Kidney epithelial cell (primary cell): ENCODE measurements at regions not wholly inside any gene's neighbourhood (a gene's known extent, or its start where the extent isn't known, plus 50 kb on each side); places are given as distances from the start of the nearest gene placed in this dataset.

Source experiments
- DNase-seq: peaks from one replicate; pipeline ENCODE4 v3.0.0-alpha.2; 2010; ENCODE audit warnings: low read depth
- H3K27me3 ChIP-seq: 2 replicates; pipeline ENCODE4 v1.6.0; 2011; ENCODE audit warnings: low read length; ENCODE audit not compliant: control insufficient read depth, insufficient read depth
- H3K36me3 ChIP-seq: 2 replicates; pipeline ENCODE4 v1.5.1; 2011; ENCODE audit warnings: low read length; ENCODE audit not compliant: control insufficient read depth, insufficient read depth
- H3K4me3 ChIP-seq: 2 replicates; pipeline ENCODE4 v1.5.1; 2011; ENCODE audit warnings: low read depth, mild to moderate bottlenecking, control low read depth, low read length
- TF ChIP-seq, protein P1 (sequence below): IDR thresholded peaks from 2 replicates; pipeline ENCODE4 v1.5.1; 2011; ENCODE audit warnings: mild to moderate bottlenecking, moderate library complexity, low read length, control low read depth, inconsistent platforms; ENCODE audit not compliant: insufficient read depth, poor library complexity, severe bottlenecking

- Histone ChIP-seq H3K36me3 (no peaks in the 10 kb centered on the region), H3K27me3 (no peaks in the 10 kb centered on the region), H3K4me3 (no peak overlapping the region)
- TF ChIP-seq, protein P1, sequence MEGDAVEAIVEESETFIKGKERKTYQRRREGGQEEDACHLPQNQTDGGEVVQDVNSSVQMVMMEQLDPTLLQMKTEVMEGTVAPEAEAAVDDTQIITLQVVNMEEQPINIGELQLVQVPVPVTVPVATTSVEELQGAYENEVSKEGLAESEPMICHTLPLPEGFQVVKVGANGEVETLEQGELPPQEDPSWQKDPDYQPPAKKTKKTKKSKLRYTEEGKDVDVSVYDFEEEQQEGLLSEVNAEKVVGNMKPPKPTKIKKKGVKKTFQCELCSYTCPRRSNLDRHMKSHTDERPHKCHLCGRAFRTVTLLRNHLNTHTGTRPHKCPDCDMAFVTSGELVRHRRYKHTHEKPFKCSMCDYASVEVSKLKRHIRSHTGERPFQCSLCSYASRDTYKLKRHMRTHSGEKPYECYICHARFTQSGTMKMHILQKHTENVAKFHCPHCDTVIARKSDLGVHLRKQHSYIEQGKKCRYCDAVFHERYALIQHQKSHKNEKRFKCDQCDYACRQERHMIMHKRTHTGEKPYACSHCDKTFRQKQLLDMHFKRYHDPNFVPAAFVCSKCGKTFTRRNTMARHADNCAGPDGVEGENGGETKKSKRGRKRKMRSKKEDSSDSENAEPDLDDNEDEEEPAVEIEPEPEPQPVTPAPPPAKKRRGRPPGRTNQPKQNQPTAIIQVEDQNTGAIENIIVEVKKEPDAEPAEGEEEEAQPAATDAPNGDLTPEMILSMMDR = no peak
- DNase-seq = no peak
Observed at GRCh38 chr6:77371748-77372147, 91.5 kb downstream of the HTR1B start.

DNA sequence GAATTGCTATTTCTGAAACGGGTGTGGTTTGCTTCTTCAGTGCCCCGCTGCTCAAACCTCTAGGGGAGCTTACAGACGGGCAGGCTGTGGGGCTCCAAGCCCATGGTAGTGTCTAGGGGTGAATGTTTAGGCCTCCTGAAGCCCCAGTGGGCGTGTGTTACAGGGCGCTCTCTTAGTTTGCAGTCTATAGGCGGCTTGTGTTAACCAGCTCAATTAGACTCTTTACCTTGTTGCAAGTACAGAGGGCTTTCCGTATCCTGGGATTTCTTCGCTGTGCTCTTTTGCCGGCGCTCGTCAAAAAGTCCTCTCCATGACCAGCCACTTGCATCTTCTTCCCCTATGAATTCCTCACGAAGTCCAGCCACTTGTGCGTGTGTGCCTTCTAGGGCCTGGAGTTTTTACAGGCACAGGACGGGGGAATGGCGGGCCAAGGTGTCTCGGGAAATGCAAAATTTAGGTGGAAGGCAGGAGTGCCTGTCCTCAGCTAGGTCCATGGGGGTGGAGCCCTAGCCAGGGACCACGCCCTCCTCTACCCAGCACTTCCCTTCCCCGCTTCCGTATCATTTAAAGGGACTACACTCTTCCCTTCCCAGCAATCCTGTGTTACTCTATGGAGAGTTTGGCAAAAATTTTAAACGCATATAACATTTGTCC is 94.5 kb downstream of the HTR1B start:
- H3K36me3 ChIP-seq = no peaks in the 10 kb centered on the region
- DNase-seq = no peak
- H3K4me3 ChIP-seq = peak overlapping the region; percentile 53
- no peaks in the 10 kb centered on the region for H3K27me3 ChIP-seq
- TF ChIP-seq, protein P1 = no peak

DNA sequence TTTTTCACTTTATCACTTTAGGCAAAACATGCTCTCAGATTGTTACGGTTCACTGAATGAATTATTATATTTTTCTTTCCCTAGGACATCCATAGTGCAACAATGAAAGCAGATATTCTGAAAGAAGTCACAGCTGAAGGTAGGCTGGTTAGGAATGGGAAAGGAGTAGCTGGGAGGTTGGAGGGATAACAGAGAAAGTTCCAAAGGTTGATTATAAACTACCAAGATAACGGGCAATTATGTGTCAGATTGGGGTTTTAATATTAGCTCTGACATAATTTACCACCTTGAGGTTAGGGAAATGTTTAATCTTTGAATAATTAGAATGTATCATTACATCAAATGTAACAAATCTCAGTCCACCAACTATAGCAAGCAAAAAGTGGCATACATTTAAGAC is 96.5 kb downstream of the HTR1B start:
- H3K27me3 ChIP-seq = no peaks in the 10 kb centered on the region
- no peaks in the 10 kb centered on the region for H3K36me3 ChIP-seq
- TF ChIP-seq, protein P1 = no peak
- DNase-seq = no peak
- no peak overlapping the region for H3K4me3 ChIP-seq

DNA sequence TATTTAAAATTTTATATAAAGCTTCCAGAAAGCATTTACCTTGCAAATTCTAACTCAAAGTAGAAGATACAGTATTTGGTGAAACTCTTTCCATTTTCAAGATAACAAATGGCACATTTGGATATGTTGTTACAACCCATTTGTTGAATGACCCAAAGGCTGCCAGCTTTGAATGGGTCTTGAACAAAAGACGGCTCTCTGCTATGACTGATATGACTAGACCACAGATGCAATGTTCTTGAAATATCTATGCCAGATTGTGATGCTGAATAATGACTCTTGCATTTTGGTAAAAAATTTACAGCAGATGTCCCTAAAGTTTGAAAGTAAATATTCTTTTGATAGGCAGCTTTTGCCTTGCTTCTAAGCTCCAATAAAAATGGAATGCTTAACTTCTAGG is 99.6 kb downstream of the HTR1B start:
- TF ChIP-seq, protein P1 = no peak
- Histone ChIP-seq H3K27me3 (no peaks in the 10 kb centered on the region), H3K36me3 (no peaks in the 10 kb centered on the region), H3K4me3 (no peak overlapping the region)
- DNase-seq = no peak

GRCh38 chr6:77362055-77362454 is 101.2 kb downstream of the HTR1B start:
- no peak for DNase-seq
- TF ChIP-seq, protein P1 = no peak
- H3K27me3 ChIP-seq = no peaks in the 10 kb centered on the region

GRCh38 chr6:77361018-77361417 is 102.3 kb downstream of the HTR1B start:
- Histone ChIP-seq H3K27me3 (no peaks in the 10 kb centered on the region), H3K4me3 (no peak overlapping the region), H3K36me3 (no peaks in the 10 kb centered on the region)
- TF ChIP-seq, protein P1 = no peak
- DNase-seq = no peak

More at GRCh38 chr6:77362055-77362454, 101.2 kb downstream of the HTR1B start:
- Histone ChIP-seq H3K4me3 (no peak overlapping the region), H3K36me3 (no peaks in the 10 kb centered on the region)
